SJCRH30 (cell line): ENCODE measurements at regions not wholly inside any gene's neighbourhood (a gene's known extent, or its start where the extent isn't known, plus 50 kb on each side); places are given as distances from the start of the nearest gene placed in this dataset.

Experiments
- DNase-seq, 2 experiments: peaks; one replicate each; pipeline ENCODE4 v3.0.0-alpha.2; 2015 to 2020
- H3K27ac ChIP-seq: fragments of 250-450 bp; sonication (Bioruptor Pico); 2 replicates; pipeline ENCODE4 v1.5.1; 2020; ENCODE audit warnings: mild to moderate bottlenecking, moderate library complexity
- H3K27me3 ChIP-seq: fragments of 250-450 bp; sonication (Bioruptor Pico); 2 replicates; pipeline ENCODE4 v1.5.1; 2020; ENCODE audit warnings: mild to moderate bottlenecking, moderate library complexity
- H3K36me3 ChIP-seq: fragments of 250-450 bp; sonication (Bioruptor Pico); 2 replicates; pipeline ENCODE4 v1.5.1; 2020; ENCODE audit warnings: mild to moderate bottlenecking, moderate library complexity
- H3K4me1 ChIP-seq: fragments of 250-450 bp; sonication (Bioruptor Pico); 2 replicates; pipeline ENCODE4 v1.5.1; 2020; ENCODE audit warnings: mild to moderate bottlenecking, moderate library complexity
- H3K4me3 ChIP-seq: fragments of 250-450 bp; sonication (Bioruptor Pico); 2 replicates; pipeline ENCODE4 v1.5.1; 2020; ENCODE audit warnings: mild to moderate bottlenecking, moderate library complexity
- H3K9me3 ChIP-seq: fragments of 250-450 bp; sonication (Bioruptor Pico); replicated peaks from 2 replicates; pipeline ENCODE4 v1.5.1; 2020; ENCODE audit warnings: mild to moderate bottlenecking, moderate library complexity

DNA sequence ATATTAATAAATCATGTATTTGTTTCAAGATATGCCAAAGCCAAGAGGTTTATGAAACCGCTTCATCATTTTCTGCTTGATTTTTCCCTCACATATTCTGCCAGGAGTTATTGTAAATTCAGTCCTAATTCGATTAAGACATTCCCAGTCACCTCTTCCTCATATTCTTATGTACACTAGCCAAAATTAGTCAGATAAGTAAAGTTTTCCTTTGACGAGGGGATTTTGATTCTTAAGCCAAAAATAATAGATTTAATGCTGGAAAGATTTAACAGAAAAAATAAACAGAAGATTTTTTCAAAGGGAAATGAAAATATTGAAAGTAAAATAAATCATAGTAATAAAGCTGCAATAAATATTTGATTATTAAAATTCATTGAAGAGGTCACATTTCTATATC is 51.0 kb upstream of the VEGFC start:
- Histone ChIP-seq H3K4me3 (no peak overlapping the region), H3K27ac (no peak overlapping the region), H3K27me3 (no peaks in the 10 kb centered on the region), H3K9me3 (no peaks in the 10 kb centered on the region), H3K36me3 (no peaks in the 10 kb centered on the region), H3K4me1 (peaks cover 14% of the 10 kb centered on the region)
- DNase-seq, result no peak

- H3K4me3 ChIP-seq, result no peak overlapping the region
- H3K36me3 ChIP-seq, result no peaks in the 10 kb centered on the region
- DNase-seq, result no peak
- H3K27ac ChIP-seq, result no peak overlapping the region
- H3K27me3 ChIP-seq, result no peaks in the 10 kb centered on the region
- H3K4me1 ChIP-seq, result peaks cover 8% of the 10 kb centered on the region
- no peaks in the 10 kb centered on the region for H3K9me3 ChIP-seq
Observed at GRCh38 chr4:176844448-176844847, 51.7 kb upstream of the VEGFC start.

DNA sequence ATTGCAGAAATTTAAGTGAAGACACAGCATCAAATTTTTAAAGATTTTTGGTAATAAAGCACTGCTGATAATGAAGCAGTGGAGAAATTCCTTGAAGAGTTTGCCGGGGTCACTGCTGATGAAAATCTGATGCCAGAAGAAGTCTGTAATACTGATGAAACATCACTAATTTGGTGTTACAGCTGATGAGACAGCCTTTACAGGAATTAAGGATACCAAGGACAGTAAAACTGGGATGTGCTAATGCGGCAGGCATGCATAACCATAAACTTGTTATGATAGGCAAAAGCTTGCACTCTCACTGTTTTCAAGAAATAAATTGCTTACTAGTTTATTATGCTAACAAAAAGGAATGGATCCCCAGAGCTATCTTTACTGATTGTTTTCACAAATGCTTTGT is 52.9 kb upstream of the VEGFC start:
- DNase-seq, result no peak
- Histone ChIP-seq H3K4me3 (no peak overlapping the region), H3K36me3 (no peaks in the 10 kb centered on the region), H3K9me3 (no peaks in the 10 kb centered on the region), H3K4me1 (peaks cover 4% of the 10 kb centered on the region), H3K27me3 (no peaks in the 10 kb centered on the region), H3K27ac (no peak overlapping the region)

DNA sequence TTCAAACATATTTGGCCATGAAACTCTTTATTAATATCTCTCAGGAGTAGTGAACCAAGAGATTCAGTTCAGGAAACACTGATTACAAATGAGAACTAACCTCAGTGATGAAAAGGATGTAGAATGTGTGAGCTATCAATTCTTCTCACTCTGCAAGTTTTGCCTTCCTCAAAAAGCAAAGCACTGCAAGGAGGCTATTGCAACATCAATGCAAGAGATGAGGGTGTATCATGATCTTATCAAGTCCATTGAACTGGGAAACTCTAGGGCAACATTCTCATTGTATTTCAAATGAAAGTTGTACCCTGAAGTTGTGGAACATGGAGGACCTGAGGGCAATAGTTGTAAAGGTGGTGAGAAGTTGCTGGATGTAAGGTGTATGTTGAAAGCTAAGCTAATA is 56.4 kb upstream of the VEGFC start:
- H3K27me3 ChIP-seq, result no peaks in the 10 kb centered on the region
- H3K4me1 ChIP-seq, result no peaks in the 10 kb centered on the region
- H3K4me3 ChIP-seq, result no peak overlapping the region
- no peak overlapping the region for H3K27ac ChIP-seq
- H3K36me3 ChIP-seq, result no peaks in the 10 kb centered on the region
- no peak for DNase-seq
- no peaks in the 10 kb centered on the region for H3K9me3 ChIP-seq

GRCh38 chr4:176850436-176850835 is 57.7 kb upstream of the VEGFC start:
- H3K36me3 ChIP-seq, result no peaks in the 10 kb centered on the region
- no peak for DNase-seq
- H3K4me3 ChIP-seq, result no peak overlapping the region
- H3K27me3 ChIP-seq, result no peaks in the 10 kb centered on the region
- H3K27ac ChIP-seq, result no peak overlapping the region
- no peaks in the 10 kb centered on the region for H3K9me3 ChIP-seq
- H3K4me1 ChIP-seq, result no peaks in the 10 kb centered on the region

GRCh38 chr4:176856421-176856820 is 63.7 kb upstream of the VEGFC start:
- Histone ChIP-seq H3K36me3 (no peaks in the 10 kb centered on the region), H3K4me3 (no peak overlapping the region), H3K27ac (peak overlapping the region; percentile 9; the same call in 1 of the 2 replicates), H3K4me1 (peaks cover 4% of the 10 kb centered on the region; the same call in 1 of the 2 replicates), H3K9me3 (no peaks in the 10 kb centered on the region), H3K27me3 (no peaks in the 10 kb centered on the region)
- peak; percentile 43 to 71 for DNase-seq

- Histone ChIP-seq H3K27ac (no peak overlapping the region), H3K9me3 (no peaks in the 10 kb centered on the region), H3K36me3 (no peaks in the 10 kb centered on the region), H3K27me3 (no peaks in the 10 kb centered on the region), H3K4me3 (no peak overlapping the region), H3K4me1 (peaks cover 4% of the 10 kb centered on the region; the same call in 1 of the 2 replicates)
- DNase-seq, result no peak
Observed at GRCh38 chr4:176858839-176859238, 66.1 kb upstream of the VEGFC start.

DNA sequence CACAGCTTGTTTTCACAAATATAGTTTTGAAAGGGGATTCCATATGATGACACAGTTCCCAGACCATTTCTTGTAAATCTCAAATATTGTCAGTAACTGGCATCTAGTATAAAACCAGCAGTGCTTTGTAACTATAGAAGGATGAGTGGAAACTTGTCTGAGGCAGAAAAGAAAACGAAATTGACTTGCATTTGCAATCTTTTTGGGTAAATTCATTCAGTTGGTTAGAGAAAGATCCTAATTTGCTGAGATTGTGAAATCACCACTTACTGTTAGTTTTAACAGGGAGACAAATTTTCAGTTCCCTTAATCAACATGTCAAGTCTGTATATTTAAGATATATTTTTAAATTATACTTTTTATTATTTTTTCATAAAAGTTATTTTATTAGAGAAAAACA is 71.5 kb upstream of the VEGFC start:
- Histone ChIP-seq H3K4me1 (no peaks in the 10 kb centered on the region), H3K27me3 (no peaks in the 10 kb centered on the region), H3K36me3 (no peaks in the 10 kb centered on the region), H3K9me3 (no peaks in the 10 kb centered on the region), H3K27ac (no peak overlapping the region), H3K4me3 (no peak overlapping the region)
- DNase-seq, result no peak

DNA sequence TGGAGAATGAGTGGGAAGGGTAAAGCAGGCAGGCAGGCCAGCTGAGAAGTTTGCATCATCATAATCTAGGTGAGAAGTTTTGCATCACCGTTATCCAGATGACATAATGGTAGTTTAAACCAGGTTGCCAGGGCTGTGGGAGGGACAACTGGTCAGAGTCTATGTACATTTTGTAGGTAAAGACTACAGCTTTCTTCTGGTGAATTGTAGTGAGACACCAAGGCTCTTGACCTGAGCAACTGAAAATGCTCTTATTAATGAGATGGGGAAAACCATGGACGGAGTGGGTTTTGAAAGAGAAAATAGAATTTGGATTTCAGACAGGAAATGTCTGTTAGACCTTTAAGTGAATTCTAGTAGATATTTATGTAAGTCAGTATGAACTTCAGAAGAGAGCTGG is 76.0 kb upstream of the VEGFC start:
- no peak overlapping the region for H3K27ac ChIP-seq
- no peaks in the 10 kb centered on the region for H3K4me1 ChIP-seq
- DNase-seq, result no peak
- H3K4me3 ChIP-seq, result no peak overlapping the region
- no peaks in the 10 kb centered on the region for H3K27me3 ChIP-seq
- H3K36me3 ChIP-seq, result no peaks in the 10 kb centered on the region
- H3K9me3 ChIP-seq, result no peaks in the 10 kb centered on the region

- Histone ChIP-seq H3K4me1 (no peaks in the 10 kb centered on the region), H3K4me3 (no peak overlapping the region), H3K36me3 (no peaks in the 10 kb centered on the region), H3K9me3 (no peaks in the 10 kb centered on the region), H3K27ac (no peak overlapping the region), H3K27me3 (no peaks in the 10 kb centered on the region)
- no peak for DNase-seq
Observed at GRCh38 chr4:176872461-176872860, 79.7 kb upstream of the VEGFC start.

DNA sequence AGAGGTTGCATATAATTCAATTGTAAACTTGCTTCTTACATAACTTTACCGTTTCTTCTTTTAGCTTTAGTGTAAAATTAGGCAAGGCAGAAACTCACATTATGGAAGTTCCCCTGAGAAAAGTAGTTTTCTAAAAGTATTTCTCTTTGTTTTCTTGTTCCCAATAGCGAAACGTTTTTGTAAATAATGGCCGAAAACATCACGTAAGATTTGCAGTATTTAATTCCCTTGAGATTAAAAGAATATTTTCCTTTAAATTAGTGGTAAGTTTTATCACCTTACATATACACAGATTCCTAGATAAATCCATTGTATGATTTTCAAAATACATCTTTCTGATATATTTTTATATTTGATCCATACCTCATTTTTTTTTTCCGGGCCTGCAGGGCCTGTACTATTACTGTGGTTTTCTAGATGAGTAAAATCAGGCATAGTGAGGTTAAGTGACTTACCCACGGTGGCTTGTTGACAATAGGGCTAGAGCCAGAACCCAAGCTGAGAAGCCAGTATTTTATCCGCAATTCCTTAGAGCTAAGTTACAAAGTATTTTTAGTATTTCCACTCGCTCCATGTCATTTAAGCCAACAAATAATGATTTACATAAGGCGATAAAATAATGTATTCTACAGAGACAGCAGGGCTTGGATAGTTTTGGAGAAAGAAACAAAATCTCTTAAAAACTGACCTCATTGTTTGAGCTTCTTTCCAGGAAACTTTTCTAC is 82.2 kb upstream of the VEGFC start:
- no peak overlapping the region for H3K27ac ChIP-seq
- no peak overlapping the region for H3K4me3 ChIP-seq
- H3K27me3 ChIP-seq, result no peaks in the 10 kb centered on the region
- no peaks in the 10 kb centered on the region for H3K4me1 ChIP-seq
- H3K9me3 ChIP-seq, result no peaks in the 10 kb centered on the region
- DNase-seq, result no peak
- H3K36me3 ChIP-seq, result no peaks in the 10 kb centered on the region

- DNase-seq, result no peak
- Histone ChIP-seq H3K9me3 (no peaks in the 10 kb centered on the region), H3K36me3 (no peaks in the 10 kb centered on the region), H3K27ac (no peak overlapping the region), H3K4me3 (no peak overlapping the region), H3K4me1 (no peaks in the 10 kb centered on the region), H3K27me3 (no peaks in the 10 kb centered on the region)
Observed at GRCh38 chr4:176875446-176875930, 82.8 kb upstream of the VEGFC start.

GRCh38 chr4:176879380-176880116 is 86.8 kb upstream of the VEGFC start:
- no peak overlapping the region for H3K4me3 ChIP-seq
- H3K27me3 ChIP-seq, result no peaks in the 10 kb centered on the region
- H3K27ac ChIP-seq, result no peak overlapping the region
- H3K9me3 ChIP-seq, result no peaks in the 10 kb centered on the region
- no peaks in the 10 kb centered on the region for H3K36me3 ChIP-seq
- DNase-seq, result no peak
- H3K4me1 ChIP-seq, result no peaks in the 10 kb centered on the region

DNA sequence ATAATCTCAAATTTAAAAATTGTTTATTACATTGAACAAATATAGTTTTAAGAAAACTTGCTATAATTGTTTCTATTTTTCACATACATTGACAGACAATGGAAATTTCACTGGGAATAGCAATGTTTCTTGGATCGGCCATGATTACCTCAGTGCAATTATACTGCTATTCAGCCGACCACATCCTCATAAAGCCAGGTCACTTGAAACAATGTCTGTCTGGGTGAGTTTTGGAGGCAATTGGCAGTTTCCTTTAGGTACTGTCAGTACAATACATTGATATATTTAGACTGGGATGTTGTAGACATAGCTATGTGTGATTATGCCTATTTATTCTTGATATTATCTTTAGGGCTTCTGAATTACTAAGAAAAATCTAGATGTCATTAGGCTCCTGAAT is 89.5 kb upstream of the VEGFC start:
- H3K9me3 ChIP-seq, result no peaks in the 10 kb centered on the region
- no peaks in the 10 kb centered on the region for H3K4me1 ChIP-seq
- no peak overlapping the region for H3K4me3 ChIP-seq
- H3K27ac ChIP-seq, result no peak overlapping the region; the same call in 1 of the 2 replicates
- H3K27me3 ChIP-seq, result no peaks in the 10 kb centered on the region
- no peak for DNase-seq
- H3K36me3 ChIP-seq, result no peaks in the 10 kb centered on the region

DNA sequence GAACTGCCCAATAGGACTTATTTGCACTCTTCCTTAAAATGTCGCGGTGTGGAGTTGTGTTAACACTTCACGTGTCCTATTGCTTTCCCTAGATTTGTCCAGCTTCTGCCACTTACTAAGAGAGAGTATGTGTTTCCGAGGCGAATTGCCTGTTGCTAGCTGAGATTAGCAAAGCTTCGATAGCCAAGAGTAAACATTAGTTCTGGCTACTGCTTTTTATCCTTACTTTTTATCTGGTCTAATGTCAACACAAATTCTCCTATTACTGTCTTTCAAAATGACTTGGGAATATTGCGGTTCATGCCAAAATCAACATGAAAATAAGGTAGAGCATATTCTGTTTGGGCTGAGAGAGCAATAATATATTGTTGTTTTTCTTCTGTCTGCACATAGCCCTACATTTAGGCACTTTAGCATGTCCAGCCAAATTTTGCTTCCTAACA is 90.4 kb upstream of the VEGFC start:
- Histone ChIP-seq H3K4me1 (no peaks in the 10 kb centered on the region), H3K36me3 (no peaks in the 10 kb centered on the region), H3K27me3 (no peaks in the 10 kb centered on the region), H3K4me3 (peak overlapping the region; percentile 43), H3K9me3 (no peaks in the 10 kb centered on the region), H3K27ac (peak overlapping the region; percentile 13; the same call in 1 of the 2 replicates)
- DNase-seq, result peak in 1 of 2 experiments; percentile 18
